K562 (cell line): ENCODE measurements at regions not wholly inside any gene's neighbourhood (a gene's known extent, or its start where the extent isn't known, plus 50 kb on each side); places are given as distances from the start of the nearest gene placed in this dataset.

ENCODE experiments used
- ATAC-seq: fragments of 200-7000 bp; cut with Tn5 transposase; 3 replicates; pipeline ENCODE4 v1.9.1; 2020; ENCODE audit warnings: moderate library complexity
- BruUV-seq: library from RNA; stranded (reverse); fragments of 400-500 nt; replicated peaks from 2 replicates; lab custom pipeline; 2021; lab: Mats Ljungman, UMichigan
- CTCF ChIA-PET: fragments of 300-600 bp; formaldehyde crosslinking; extraction: SDS; loops from one replicate; lab custom pipeline; 2021; ENCODE audit warnings: low intra/inter-chr PET ratio; lab: Yijun Ruan, JAX
- POLR2A ChIA-PET: fragments of 300-600, 350-650 bp; sonication (Branson Sonifier 250); formaldehyde crosslinking; extraction: SDS; loops from one replicate; lab custom pipeline; 2021; ENCODE audit warnings: antibody characterized with exemption, inconsistent platforms; lab: Yijun Ruan, JAX
- DNase-seq, 4 experiments: peaks; one replicate each; pipeline versions ENCODE4 v3.0.0 to v3.0.0-alpha.2; 2011 to 2018; ENCODE audit warnings: low spot score in 3 of 4, mixed read lengths in 3 of 4; ENCODE audit errors: extremely low read depth in 1 of 4
- FAIRE-seq: peaks from 2 replicates; lab custom pipeline; 2011; peaks lifted over from hg19 to GRCh38; lab: Jason Lieb, UNC
- H2AFZ ChIP-seq: 2 replicates; pipeline ENCODE4 v1.6.0; 2011; ENCODE audit warnings: low read depth, low read length, control low read depth, inconsistent platforms
- H3K27ac ChIP-seq: fragments of 200-600 bp; 3 replicates; pipeline ENCODE4 v1.8.0; 2011; ENCODE audit warnings: low read depth, mild to moderate bottlenecking, control low read depth, inconsistent platforms, low read length, moderate library complexity, mixed read lengths; ENCODE audit errors: extremely low read depth
- H3K27me3 ChIP-seq, 2 experiments: fragments of 300-600 bp in 1 of 2; 2 replicates in 1 of 2; 3 replicates in 1 of 2; pipeline versions ENCODE4 v1.6.0 to v1.8.0; 2011; ENCODE audit warnings: inconsistent platforms in 2 of 2, low read length in 2 of 2, mild to moderate bottlenecking in 1 of 2, mixed read lengths in 1 of 2, moderate library complexity in 1 of 2; ENCODE audit not compliant: control insufficient read depth in 2 of 2, insufficient read depth in 2 of 2
- H3K36me3 ChIP-seq: fragments of 300-600 bp; 3 replicates; pipeline ENCODE4 v1.8.0; 2011; ENCODE audit warnings: mild to moderate bottlenecking, low read length, inconsistent platforms; ENCODE audit not compliant: control insufficient read depth, insufficient read depth
- H3K4me1 ChIP-seq, 2 experiments: fragments of 200-600 bp in 1 of 2; replicated peaks in 1 of 2; 2 replicates in 1 of 2; 3 replicates in 1 of 2; pipeline versions ENCODE4 v1.5.1 to v1.8.0; 2011; ENCODE audit warnings: inconsistent platforms in 2 of 2, low read length in 2 of 2, mild to moderate bottlenecking in 1 of 2, mixed read lengths in 1 of 2, moderate library complexity in 1 of 2; ENCODE audit not compliant: control insufficient read depth in 2 of 2, insufficient read depth in 2 of 2
- H3K4me2 ChIP-seq: 2 replicates; pipeline ENCODE4 v1.6.1; 2011; ENCODE audit warnings: low read length, control low read depth, inconsistent platforms, mixed read lengths; ENCODE audit not compliant: insufficient read depth
- H3K4me3 ChIP-seq: fragments of 200-600 bp; sonication (generic), shearing (Covaris generic); 2 replicates; pipeline ENCODE4 v1.5.1; 2016; ENCODE audit warnings: control low read depth, inconsistent platforms
- H3K79me2 ChIP-seq: fragments of 200-600 bp; 3 replicates; pipeline ENCODE4 v1.8.0; 2011; ENCODE audit warnings: low read length, inconsistent platforms; ENCODE audit not compliant: control insufficient read depth, insufficient read depth
- H3K9ac ChIP-seq, 2 experiments: 2 replicates each; pipeline versions ENCODE4 v1.6.0 to v1.6.1; 2011; ENCODE audit warnings: low read depth in 2 of 2, low read length in 2 of 2, control low read depth in 1 of 2, inconsistent platforms in 1 of 2, mild to moderate bottlenecking in 1 of 2, mixed read lengths in 1 of 2; ENCODE audit not compliant: insufficient read depth in 1 of 2
- H3K9me1 ChIP-seq: one replicate; pipeline ENCODE4 v1.6.0; 2011; ENCODE audit warnings: inconsistent platforms, mild to moderate bottlenecking, low read length, moderate library complexity; ENCODE audit not compliant: control insufficient read depth, insufficient read depth
- H3K9me3 ChIP-seq: replicated peaks from 2 replicates; pipeline ENCODE4 v1.5.1; 2011; ENCODE audit warnings: low read depth, low read length, inconsistent platforms; ENCODE audit not compliant: control insufficient read depth, insufficient read depth
- H4K20me1 ChIP-seq: replicated peaks from 2 replicates; pipeline ENCODE4 v1.6.1; 2011; ENCODE audit warnings: low read length, inconsistent platforms, mixed read lengths; ENCODE audit not compliant: control insufficient read depth, insufficient read depth
- ETS1 ChIP-seq: conservative IDR thresholded peaks from 2 replicates; pipeline ENCODE4 v1.6.1; 2011; ENCODE audit warnings: low read depth, mild to moderate bottlenecking, low read length; ENCODE audit not compliant: control insufficient read depth
- IFI16 ChIP-seq: fragments of 250-450 bp; sonication (Bioruptor Pico); IDR thresholded peaks from 2 replicates; pipeline ENCODE4 v2.1.2; 2022; ENCODE audit warnings: mild to moderate bottlenecking, inconsistent platforms
- KDM1A ChIP-seq, 2 experiments: fragments of 450-650 bp; IDR thresholded peaks; 2 replicates each; pipeline ENCODE4 v1.6.1; 2016; ENCODE audit warnings: mild to moderate bottlenecking in 2 of 2
- LARP7 ChIP-seq: fragments of 450-650 bp; IDR thresholded peaks from 2 replicates; pipeline ENCODE4 v1.6.1; 2016
- NBN ChIP-seq: fragments of 450-650 bp; IDR thresholded peaks from 2 replicates; pipeline ENCODE4 v1.6.1; 2016; ENCODE audit warnings: low read depth, mild to moderate bottlenecking
- WGBS: fragments of 100-300 bp; shearing (Covaris generic); methylation state at CpG from one replicate; pipeline ENCODE4 v1.1.6; 2016; ENCODE audit warnings: low coverage, mixed read lengths; ENCODE audit not compliant: insufficient coverage; ENCODE audit errors: missing lambda C conversion rate; 5-methylcytosine and 5-hydroxymethylcytosine counted together
- in situ Hi-C: fragments of 300-500 bp; cut with MboI; formaldehyde crosslinking; loops from 4 replicates; pipeline ENCODE4 v1.15.0; 2018; ENCODE audit warnings: inconsistent platforms, mixed read lengths
- intact Hi-C: fragments of 100-400 bp; cut with micrococcal nuclease; formaldehyde crosslinking; loops from 2 replicates; pipeline ENCODE4 v1.14.2; 2022
- TF ChIP-seq, protein P1 (sequence below), 2 experiments: fragments of 450-650 bp; IDR thresholded peaks; 2 replicates each; pipeline ENCODE4 v1.6.1; 2016; ENCODE audit warnings: mild to moderate bottlenecking in 2 of 2, borderline replicate concordance in 1 of 2, low read depth in 1 of 2, moderate library complexity in 1 of 2

GRCh38 chr11:116651737-116652237, 121.0 kb downstream of the BUD13 start:
- H3K79me2 ChIP-seq: no peaks in the 10 kb centered on the region
- no peak for DNase-seq
- FAIRE-seq: no peak
- no peak overlapping the region for H2AFZ ChIP-seq
- BruUV-seq: no TSS peak
- H3K9ac ChIP-seq: no peak overlapping the region; a peak in 1 of 4 replicates
- CTCF ChIA-PET: no interaction called here
- no peaks in the 10 kb centered on the region for H3K9me1 ChIP-seq
- H4K20me1 ChIP-seq: no peaks in the 10 kb centered on the region
- ATAC-seq: no peak; the same call in 1 of the 3 replicates
- no peaks in the 10 kb centered on the region for H3K9me3 ChIP-seq
- intact Hi-C loops (no loop called here), in situ Hi-C loops (no loop called here)
- H3K27me3 ChIP-seq: peaks cover 0 to 6% of the 10 kb centered on the region in 2 experiments; a peak in 1 of 5 replicates
- 0% methylated on average over 6 of the region's 6 CpGs for WGBS
- POLR2A ChIA-PET: interaction anchor here (0.6 to 0.7 kb wide), 2 partner anchors 979 to 1794 kb away, joined by 3 read pairs; no protein-coding TSS in a partner anchor
- no peaks in the 10 kb centered on the region for H3K36me3 ChIP-seq
- no peak overlapping the region for H3K4me2 ChIP-seq
- TF ChIP-seq KDM1A (IDR thresholded peaks at IDR 0.05) (0 out of 4 replicates have a peak, but pooled peaks of 1 of the 2 experiments have one; percentile 4), ETS1 (no peak), IFI16 (no peak), NBN (no peak), LARP7 (no peak)
- TF ChIP-seq, protein P1, sequence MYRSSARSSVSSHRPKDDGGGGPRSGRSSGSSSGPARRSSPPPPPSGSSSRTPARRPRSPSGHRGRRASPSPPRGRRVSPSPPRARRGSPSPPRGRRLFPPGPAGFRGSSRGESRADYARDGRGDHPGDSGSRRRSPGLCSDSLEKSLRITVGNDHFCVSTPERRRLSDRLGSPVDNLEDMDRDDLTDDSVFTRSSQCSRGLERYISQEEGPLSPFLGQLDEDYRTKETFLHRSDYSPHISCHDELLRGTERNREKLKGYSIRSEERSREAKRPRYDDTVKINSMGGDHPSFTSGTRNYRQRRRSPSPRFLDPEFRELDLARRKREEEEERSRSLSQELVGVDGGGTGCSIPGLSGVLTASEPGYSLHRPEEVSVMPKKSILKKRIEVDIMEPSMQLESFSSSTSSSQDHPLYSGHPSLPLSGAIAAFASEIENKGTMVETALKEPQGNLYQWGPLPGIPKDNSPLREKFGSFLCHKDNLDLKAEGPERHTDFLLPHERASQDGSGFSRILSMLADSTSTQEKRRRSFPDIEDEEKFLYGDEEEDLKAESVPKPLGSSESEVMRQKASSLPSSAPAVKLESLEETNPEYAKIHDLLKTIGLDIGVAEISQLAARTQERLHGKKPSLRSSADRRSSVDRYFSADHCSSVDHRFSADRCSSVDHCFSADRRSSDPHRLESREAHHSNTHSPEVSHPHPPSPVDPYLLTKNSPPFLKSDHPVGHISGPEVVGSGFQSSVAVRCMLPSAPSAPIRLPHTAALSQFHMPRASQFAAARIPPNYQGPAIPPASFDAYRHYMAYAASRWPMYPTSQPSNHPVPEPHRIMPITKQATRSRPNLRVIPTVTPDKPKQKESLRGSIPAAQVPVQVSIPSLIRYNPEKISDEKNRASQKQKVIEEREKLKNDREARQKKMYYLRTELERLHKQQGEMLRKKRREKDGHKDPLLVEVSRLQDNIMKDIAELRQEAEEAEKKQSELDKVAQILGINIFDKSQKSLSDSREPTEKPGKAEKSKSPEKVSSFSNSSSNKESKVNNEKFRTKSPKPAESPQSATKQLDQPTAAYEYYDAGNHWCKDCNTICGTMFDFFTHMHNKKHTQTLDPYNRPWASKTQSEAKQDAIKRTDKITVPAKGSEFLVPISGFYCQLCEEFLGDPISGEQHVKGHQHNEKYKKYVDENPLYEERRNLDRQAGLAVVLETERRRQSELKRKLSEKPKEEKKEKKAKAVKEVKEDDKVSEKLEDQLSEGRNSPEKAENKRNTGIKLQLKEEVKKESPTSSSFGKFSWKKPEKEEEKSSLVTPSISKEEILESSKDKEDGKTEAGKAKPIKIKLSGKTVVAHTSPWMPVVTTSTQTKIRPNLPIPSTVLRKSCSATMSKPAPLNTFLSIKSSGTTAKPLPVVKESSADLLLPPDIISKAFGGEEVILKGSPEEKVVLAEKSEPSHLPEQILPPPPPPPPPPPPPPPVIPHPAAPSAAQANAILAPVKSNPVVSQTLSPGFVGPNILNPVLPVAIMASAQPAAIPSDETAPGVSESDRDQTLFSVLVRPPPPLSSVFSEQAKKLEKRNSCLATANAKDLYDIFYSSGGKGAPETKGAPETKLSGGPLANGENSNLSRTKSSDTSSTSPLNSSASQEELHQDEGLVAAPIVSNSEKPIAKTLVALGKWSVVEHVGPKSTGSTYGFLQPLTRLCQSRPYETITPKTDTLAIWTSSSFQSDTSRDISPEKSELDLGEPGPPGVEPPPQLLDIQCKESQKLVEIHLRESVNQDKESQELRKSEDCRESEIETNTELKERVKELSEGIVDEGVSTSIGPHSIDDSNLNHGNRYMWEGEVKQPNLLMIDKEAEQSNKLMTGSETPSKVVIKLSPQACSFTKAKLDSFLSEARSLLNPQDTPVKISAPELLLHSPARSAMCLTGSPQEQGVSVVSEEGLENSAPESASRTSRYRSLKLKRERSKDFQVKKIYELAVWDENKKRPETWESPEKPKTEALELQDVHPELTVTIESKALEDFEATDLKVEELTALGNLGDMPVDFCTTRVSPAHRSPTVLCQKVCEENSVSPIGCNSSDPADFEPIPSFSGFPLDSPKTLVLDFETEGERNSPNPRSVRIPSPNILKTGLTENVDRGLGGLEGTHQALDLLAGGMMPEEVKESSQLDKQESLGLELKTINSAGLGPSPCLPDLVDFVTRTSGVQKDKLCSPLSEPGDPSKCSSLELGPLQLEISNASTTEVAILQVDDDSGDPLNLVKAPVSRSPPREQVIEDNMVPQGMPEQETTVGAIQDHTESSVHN (IDR thresholded peaks at IDR 0.05; ENCODE audit: borderline replicate concordance in 1 of 2, low read depth in 1 of 2): no peak
- TF ChIP-seq, all 486 proteins: peak for 1
- Histone ChIP-seq H3K4me3 (no peak overlapping the region), H3K27ac (no peak overlapping the region), H3K4me1 (peaks cover 0 to 4% of the 10 kb centered on the region in 2 experiments; a peak in 3 of 5 replicates)
